ENCODE measurements at regions not wholly inside any gene's neighbourhood (a gene's known extent, or its start where the extent isn't known, plus 50 kb on each side); places are given as distances from the start of the nearest gene placed in this dataset.

GRCh38 chr7:85320699-85321476 is 134.0 kb upstream of the SEMA3D start:
- no peak for DNase-seq (ENCODE audit: low spot score in 2 of 2)
- 63% methylated on average over 3 of the region's 3 CpGs for WGBS

GRCh38 chr7:85316489-85316888 is 129.6 kb upstream of the SEMA3D start:
- Histone ChIP-seq H3K4me1 (no peaks in the 10 kb centered on the region), H3K27ac (no peak overlapping the region), H3K27me3 (no peaks in the 10 kb centered on the region), H3K9me3 (no peaks in the 10 kb centered on the region), H3K4me3 (no peak overlapping the region), H3K36me3 (no peaks in the 10 kb centered on the region)
- 53% methylated on average over 2 of the region's 2 CpGs for WGBS
- no peak for DNase-seq (ENCODE audit: low spot score in 2 of 2)
- TF ChIP-seq CTCF (IDR thresholded peaks at IDR 0.05) = no peak
- no peak for TF ChIP-seq POLR2A (IDR thresholded peaks at IDR 0.05)
- TF ChIP-seq EP300 (IDR thresholded peaks at IDR 0.05) = no peak
- no peak for TF ChIP-seq POLR2AphosphoS5 (IDR thresholded peaks at IDR 0.05)

More at GRCh38 chr7:85320699-85321476, 134.0 kb upstream of the SEMA3D start:
- no peaks in the 10 kb centered on the region for H3K4me1 ChIP-seq
- no peak for TF ChIP-seq POLR2A (IDR thresholded peaks at IDR 0.05)
- no peak for TF ChIP-seq POLR2AphosphoS5 (IDR thresholded peaks at IDR 0.05)
- no peak for TF ChIP-seq EP300 (IDR thresholded peaks at IDR 0.05)
- TF ChIP-seq CTCF (IDR thresholded peaks at IDR 0.05) = no peak
- no peak overlapping the region for H3K27ac ChIP-seq
- no peak overlapping the region for H3K4me3 ChIP-seq
- no peaks in the 10 kb centered on the region for H3K9me3 ChIP-seq
- no peaks in the 10 kb centered on the region for H3K27me3 ChIP-seq
- H3K36me3 ChIP-seq = no peaks in the 10 kb centered on the region

- TF ChIP-seq POLR2A (IDR thresholded peaks at IDR 0.05) (no peak), POLR2AphosphoS5 (IDR thresholded peaks at IDR 0.05) (no peak), CTCF (IDR thresholded peaks at IDR 0.05) (no peak), EP300 (IDR thresholded peaks at IDR 0.05) (no peak)
- Histone ChIP-seq H3K27ac (no peak overlapping the region), H3K36me3 (no peaks in the 10 kb centered on the region), H3K4me3 (no peak overlapping the region), H3K4me1 (no peaks in the 10 kb centered on the region), H3K9me3 (no peaks in the 10 kb centered on the region), H3K27me3 (no peaks in the 10 kb centered on the region)
- no peak for DNase-seq (ENCODE audit: low spot score in 2 of 2)
- WGBS = 91% methylated on average over 1 of the region's 1 CpG
Measured at GRCh38 chr7:85310301-85310700, 123.4 kb upstream of the SEMA3D start.

- Histone ChIP-seq H3K36me3 (no peaks in the 10 kb centered on the region), H3K27ac (no peak overlapping the region), H3K27me3 (no peaks in the 10 kb centered on the region), H3K9me3 (no peaks in the 10 kb centered on the region), H3K4me1 (no peaks in the 10 kb centered on the region), H3K4me3 (no peak overlapping the region)
- WGBS = 61% methylated on average over 2 of the region's 2 CpGs
- TF ChIP-seq POLR2A (IDR thresholded peaks at IDR 0.05) = no peak
- no peak for TF ChIP-seq POLR2AphosphoS5 (IDR thresholded peaks at IDR 0.05)
- no peak for TF ChIP-seq CTCF (IDR thresholded peaks at IDR 0.05)
- no peak for TF ChIP-seq EP300 (IDR thresholded peaks at IDR 0.05)
- no peak for DNase-seq (ENCODE audit: low spot score in 2 of 2)
Measured at GRCh38 chr7:85306115-85306514, 119.3 kb upstream of the SEMA3D start.

GRCh38 chr7:85294176-85294575 is 107.3 kb upstream of the SEMA3D start:
- Histone ChIP-seq H3K4me3 (no peak overlapping the region), H3K9me3 (no peaks in the 10 kb centered on the region), H3K36me3 (no peaks in the 10 kb centered on the region), H3K4me1 (no peaks in the 10 kb centered on the region), H3K27ac (no peak overlapping the region), H3K27me3 (no peaks in the 10 kb centered on the region)
- no peak for DNase-seq (ENCODE audit: low spot score in 2 of 2)
- WGBS = 91% methylated on average over 3 of the region's 3 CpGs
- no peak for TF ChIP-seq EP300 (IDR thresholded peaks at IDR 0.05)
- no peak for TF ChIP-seq CTCF (IDR thresholded peaks at IDR 0.05)
- TF ChIP-seq POLR2AphosphoS5 (IDR thresholded peaks at IDR 0.05) = no peak
- no peak for TF ChIP-seq POLR2A (IDR thresholded peaks at IDR 0.05)
